Loucy (cell line): ENCODE measurements at regions not wholly inside any gene's neighbourhood (a gene's known extent, or its start where the extent isn't known, plus 50 kb on each side); places are given as distances from the start of the nearest gene placed in this dataset.

Source experiments
- H2AFZ ChIP-seq: fragments of 200-600 bp; sonication (generic); 2 replicates; pipeline ENCODE4 v1.6.0; 2016; ENCODE audit warnings: antibody characterized with exemption, mild to moderate bottlenecking, low read length, moderate library complexity
- H3F3A ChIP-seq: fragments of 200-600 bp; 2 replicates; pipeline ENCODE4 v1.6.0; 2016; ENCODE audit warnings: antibody characterized with exemption, low read depth, mild to moderate bottlenecking
- H3K27me3 ChIP-seq: fragments of 200-600 bp; sonication (generic); 2 replicates; pipeline ENCODE4 v1.6.1; 2014; ENCODE audit warnings: low read length, mild to moderate bottlenecking; ENCODE audit not compliant: insufficient read depth, poor library complexity, severe bottlenecking
- H3K36me3 ChIP-seq: fragments of 200-600 bp; sonication (generic); 2 replicates; pipeline ENCODE4 v1.6.1; 2016; ENCODE audit warnings: low read length; ENCODE audit not compliant: insufficient read depth
- H3K4me1 ChIP-seq: fragments of 200-600 bp; sonication (generic); 2 replicates; pipeline ENCODE4 v1.5.1; 2014; ENCODE audit warnings: low read length, mild to moderate bottlenecking; ENCODE audit not compliant: insufficient read depth, poor library complexity, severe bottlenecking
- H3K4me2 ChIP-seq: fragments of 200-600 bp; sonication (generic); 2 replicates; pipeline ENCODE4 v1.6.0; 2014; ENCODE audit warnings: antibody characterized with exemption, low read length, low read depth, mild to moderate bottlenecking; ENCODE audit not compliant: poor library complexity, severe bottlenecking
- H3K4me3 ChIP-seq: fragments of 200-600 bp; sonication (generic); 2 replicates; pipeline ENCODE4 v1.5.1; 2014; ENCODE audit warnings: low read length, mild to moderate bottlenecking, mixed read lengths; ENCODE audit not compliant: poor library complexity, severe bottlenecking
- H3K79me2 ChIP-seq: fragments of 200-600 bp; sonication (generic); 2 replicates; pipeline ENCODE4 v1.6.1; 2014; ENCODE audit warnings: low read length; ENCODE audit not compliant: insufficient read depth
- H3K9ac ChIP-seq: fragments of 200-600 bp; sonication (generic); 2 replicates; pipeline ENCODE4 v1.6.0; 2014; ENCODE audit warnings: mild to moderate bottlenecking, low read depth, low read length, moderate library complexity; ENCODE audit not compliant: poor library complexity, severe bottlenecking
- H3K9me2 ChIP-seq: fragments of 200-600 bp; sonication (generic); replicated peaks from 2 replicates; pipeline ENCODE4 v1.6.1; 2016; ENCODE audit warnings: low read depth, low read length, mixed read lengths
- H3K9me3 ChIP-seq: fragments of 200-600 bp; sonication (generic); 2 replicates; pipeline ENCODE4 v1.6.1; 2014; ENCODE audit warnings: mild to moderate bottlenecking, antibody characterized with exemption, low read length, low read depth; ENCODE audit not compliant: insufficient read depth
- H4K20me1 ChIP-seq: fragments of 200-600 bp; sonication (generic); 2 replicates; pipeline ENCODE4 v1.6.0; 2014; ENCODE audit warnings: antibody characterized with exemption, low read length, mild to moderate bottlenecking; ENCODE audit not compliant: insufficient read depth, poor library complexity, severe bottlenecking
- CTCF ChIP-seq: fragments of 200-600 bp; sonication (generic); conservative IDR thresholded peaks from 2 replicates; pipeline ENCODE4 v1.5.1; 2014; ENCODE audit warnings: mild to moderate bottlenecking, antibody characterized with exemption, low read length
- EZH2phosphoT487 ChIP-seq: fragments of 200-600 bp; IDR thresholded peaks from 2 replicates; pipeline ENCODE4 v1.6.1; 2018; ENCODE audit warnings: antibody characterized with exemption, mild to moderate bottlenecking, moderate library complexity, borderline replicate concordance

- no peak overlapping the region for H3K9ac ChIP-seq
- no peaks in the 10 kb centered on the region for H3F3A ChIP-seq
- H4K20me1 ChIP-seq = no peaks in the 10 kb centered on the region
- no peak overlapping the region for H3K4me3 ChIP-seq
- H3K4me2 ChIP-seq = no peak overlapping the region
- no peaks in the 10 kb centered on the region for H3K9me3 ChIP-seq
- no peaks in the 10 kb centered on the region for H3K79me2 ChIP-seq
- no peak overlapping the region for H2AFZ ChIP-seq
- no peaks in the 10 kb centered on the region for H3K27me3 ChIP-seq
- H3K9me2 ChIP-seq = no peaks in the 10 kb centered on the region
- TF ChIP-seq EZH2phosphoT487 (no peak), CTCF (no peak)
- peaks cover 17% of the 10 kb centered on the region for H3K4me1 ChIP-seq
- H3K36me3 ChIP-seq = no peaks in the 10 kb centered on the region
These were observed 461.2 kb downstream of the FLRT2 start for GRCh38 chr14:85991156-85991555.

GRCh38 chr14:85987907-85988306 lies 458.0 kb downstream of the FLRT2 start:
- Histone ChIP-seq H3K4me1 (peaks cover 17% of the 10 kb centered on the region), H3K4me3 (no peak overlapping the region), H3K9ac (no peak overlapping the region), H3K79me2 (no peaks in the 10 kb centered on the region), H3K27me3 (no peaks in the 10 kb centered on the region), H3F3A (no peaks in the 10 kb centered on the region), H3K9me3 (no peaks in the 10 kb centered on the region), H3K4me2 (no peak overlapping the region), H4K20me1 (no peaks in the 10 kb centered on the region), H3K9me2 (no peaks in the 10 kb centered on the region), H2AFZ (no peak overlapping the region), H3K36me3 (no peaks in the 10 kb centered on the region)
- TF ChIP-seq CTCF (no peak), EZH2phosphoT487 (no peak)

DNA sequence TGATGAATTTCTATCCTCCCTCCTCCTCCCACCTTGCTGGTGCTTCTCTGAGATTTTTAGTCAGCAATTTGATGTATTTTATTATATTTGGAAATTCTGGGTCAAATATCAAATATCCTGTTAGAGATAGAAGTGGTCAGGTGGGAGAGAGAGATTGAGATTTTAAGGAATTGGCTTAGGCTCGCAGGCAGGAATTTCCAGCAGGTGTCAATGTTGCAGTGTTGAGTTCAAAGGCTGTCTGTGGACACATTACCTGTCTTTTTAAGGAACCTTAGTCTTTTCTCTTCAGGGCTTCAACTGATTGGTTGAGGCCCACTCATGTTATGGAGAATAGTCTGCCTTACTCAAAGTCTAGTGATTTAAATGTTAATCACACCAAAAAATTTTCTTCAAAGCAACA lies 457.3 kb downstream of the FLRT2 start:
- Histone ChIP-seq H3K9me3 (no peaks in the 10 kb centered on the region), H3K4me3 (no peak overlapping the region), H3K9me2 (no peaks in the 10 kb centered on the region), H4K20me1 (no peaks in the 10 kb centered on the region), H2AFZ (no peak overlapping the region), H3F3A (no peaks in the 10 kb centered on the region), H3K4me1 (peaks cover 17% of the 10 kb centered on the region), H3K79me2 (no peaks in the 10 kb centered on the region), H3K27me3 (no peaks in the 10 kb centered on the region), H3K4me2 (no peak overlapping the region), H3K36me3 (no peaks in the 10 kb centered on the region), H3K9ac (no peak overlapping the region)
- TF ChIP-seq EZH2phosphoT487 (no peak), CTCF (no peak; the same call in 1 of the 2 replicates)
